SK-N-SH (cell line): ENCODE measurements at regions not wholly inside any gene's neighbourhood (a gene's known extent, or its start where the extent isn't known, plus 50 kb on each side); places are given as distances from the start of the nearest gene placed in this dataset.

Experiments used
- CTCF ChIA-PET: fragments of 300-600, 350-600 bp; formaldehyde crosslinking; extraction: SDS; loops from one replicate; lab custom pipeline; 2021; lab: Yijun Ruan, JAX
- POLR2A ChIA-PET: fragments of 350-600 bp; sonication (Branson Sonifier 250); formaldehyde crosslinking; extraction: SDS; loops from one replicate; lab custom pipeline; 2020; ENCODE audit warnings: antibody characterized with exemption, inconsistent platforms; lab: Yijun Ruan, JAX
- DNase-seq: peaks from one replicate; pipeline ENCODE4 v3.0.0; 2012
- H2AFZ ChIP-seq: fragments of 200-600 bp; sonication (generic); 2 replicates; pipeline ENCODE4 v1.8.1; 2016; ENCODE audit warnings: antibody characterized with exemption, mild to moderate bottlenecking, low read depth
- H3F3A ChIP-seq: fragments of 200-600 bp; sonication (generic); replicated peaks from 2 replicates; pipeline ENCODE3; 2016; ENCODE audit warnings: antibody characterized with exemption, mild to moderate bottlenecking; ENCODE audit not compliant: insufficient read depth
- H3K27ac ChIP-seq, 2 experiments: fragments of 200-500 bp in 1 of 2; fragments of 200-600 bp in 1 of 2; sonication (Bioruptor generic) in 1 of 2; sonication (generic), shearing (Covaris generic) in 1 of 2; 2 replicates each; pipeline versions ENCODE4 v1.5.1 to v1.6.1; 2014 to 2016; ENCODE audit warnings: low read depth in 2 of 2, inconsistent platforms in 1 of 2, low read length in 1 of 2, mild to moderate bottlenecking in 1 of 2, mixed read lengths in 1 of 2
- H3K27me3 ChIP-seq: fragments of 200-600 bp; sonication (generic), shearing (Covaris generic); 2 replicates; pipeline ENCODE4 v1.6.1; 2016; ENCODE audit warnings: mixed run types; ENCODE audit not compliant: insufficient read depth
- H3K36me3 ChIP-seq, 2 experiments: fragments of 200-500 bp in 1 of 2; fragments of 200-600 bp in 1 of 2; sonication (Bioruptor generic) in 1 of 2; sonication (generic) in 1 of 2; replicated peaks in 1 of 2; 2 replicates each; pipeline versions ENCODE3 to v1.5.1; 2014 to 2016; ENCODE audit warnings: low read length in 1 of 2, mild to moderate bottlenecking in 1 of 2; ENCODE audit not compliant: insufficient read depth in 2 of 2, control insufficient read depth in 1 of 2
- H3K4me1 ChIP-seq, 2 experiments: fragments of 200-500 bp in 1 of 2; fragments of 200-600 bp in 1 of 2; sonication (Bioruptor generic) in 1 of 2; sonication (generic), shearing (Covaris generic) in 1 of 2; 2 replicates each; pipeline versions ENCODE4 v1.5.1 to v1.6.1; 2014 to 2016; ENCODE audit warnings: low read depth in 1 of 2, low read length in 1 of 2, mixed run types in 1 of 2; ENCODE audit not compliant: insufficient read depth in 2 of 2, control insufficient read depth in 1 of 2
- H3K4me2 ChIP-seq: fragments of 200-600 bp; sonication (generic), shearing (Covaris generic); 2 replicates; pipeline ENCODE4 v1.6.1; 2017; ENCODE audit warnings: mixed run types
- H3K4me3 ChIP-seq, 2 experiments: fragments of 200-500 bp in 1 of 2; fragments of 200-600 bp in 1 of 2; sonication (Bioruptor generic) in 1 of 2; sonication (generic), shearing (Covaris generic) in 1 of 2; 2 replicates each; pipeline versions ENCODE4 v1.5.1 to v1.8.1; 2014 to 2016; ENCODE audit warnings: low read depth in 2 of 2, inconsistent platforms in 1 of 2, low read length in 1 of 2, mild to moderate bottlenecking in 1 of 2, mixed read lengths in 1 of 2, moderate library complexity in 1 of 2
- H3K79me2 ChIP-seq: fragments of 200-600 bp; sonication (generic); 2 replicates; pipeline ENCODE4 v1.8.1; 2017; ENCODE audit warnings: mild to moderate bottlenecking; ENCODE audit not compliant: insufficient read depth
- H3K9ac ChIP-seq: fragments of 200-600 bp; sonication (generic); 2 replicates; pipeline ENCODE4 v1.6.1; 2017; ENCODE audit warnings: mixed run types
- H3K9me2 ChIP-seq: fragments of 200-600 bp; sonication (generic); 2 replicates; pipeline ENCODE4 v1.6.1; 2017; ENCODE audit warnings: mixed run types
- H3K9me3 ChIP-seq: fragments of 200-600 bp; sonication (generic); 2 replicates; pipeline ENCODE4 v1.6.1; 2017; ENCODE audit warnings: mixed run types, mild to moderate bottlenecking, moderate library complexity
- H4K20me1 ChIP-seq: fragments of 200-600 bp; sonication (generic); 2 replicates; pipeline ENCODE4 v1.6.1; 2017; ENCODE audit warnings: mild to moderate bottlenecking, mixed run types; ENCODE audit not compliant: insufficient read depth
- EP300 ChIP-seq, 2 experiments: IDR thresholded peaks; 2 replicates each; pipeline versions ENCODE4 v1.4.0 to v1.6.1; 2012; ENCODE audit warnings: borderline replicate concordance in 1 of 2, low read depth in 1 of 2, low read length in 1 of 2
- FOXJ3 ChIP-seq: sonication (generic); formaldehyde crosslinking; IDR thresholded peaks from 2 replicates; pipeline ENCODE4 v1.5.1; 2020; ENCODE audit warnings: mild to moderate bottlenecking, missing genetic modification reagents
- GATA2 ChIP-seq: sonication (generic); formaldehyde crosslinking; IDR thresholded peaks from 2 replicates; pipeline ENCODE4 v1.5.0; 2020; ENCODE audit warnings: mild to moderate bottlenecking, missing genetic modification reagents
- MXI1 ChIP-seq: IDR thresholded peaks from 2 replicates; pipeline ENCODE4 v1.6.1; 2012; ENCODE audit warnings: mild to moderate bottlenecking, low read depth, low read length, improper control_type of control experiment
- POLR2AphosphoS5 ChIP-seq: IDR thresholded peaks from 2 replicates; pipeline ENCODE4 v1.6.1; 2012; ENCODE audit warnings: low read depth, low read length
- RXRA ChIP-seq: IDR thresholded peaks from 2 replicates; pipeline ENCODE4 v1.4.0; 2012; ENCODE audit warnings: low read depth, mild to moderate bottlenecking, borderline replicate concordance
- WGBS: methylation state at CpG from one replicate; pipeline ENCODE4 v1.1.6; 2017; ENCODE audit warnings: low lambda C conversion rate; 5-methylcytosine and 5-hydroxymethylcytosine counted together
- TF ChIP-seq, protein P1 (sequence below): fragments of 200-600 bp; sonication (generic); IDR thresholded peaks from 2 replicates; pipeline ENCODE4 v1.6.1; 2017; ENCODE audit warnings: antibody characterized with exemption, mild to moderate bottlenecking, moderate library complexity
- TF ChIP-seq, protein P2 (sequence below): fragments of 150-350 bp; IDR thresholded peaks from 2 replicates; pipeline ENCODE4 v1.6.1; 2016; ENCODE audit warnings: mild to moderate bottlenecking, low read depth, low read length
- TF ChIP-seq, protein P3 (sequence below): IDR thresholded peaks from 2 replicates; pipeline ENCODE4; 2012
- TF ChIP-seq, protein P4 (sequence below): IDR thresholded peaks from 2 replicates; pipeline ENCODE4 v1.4.0; 2012; ENCODE audit warnings: low read depth

DNA sequence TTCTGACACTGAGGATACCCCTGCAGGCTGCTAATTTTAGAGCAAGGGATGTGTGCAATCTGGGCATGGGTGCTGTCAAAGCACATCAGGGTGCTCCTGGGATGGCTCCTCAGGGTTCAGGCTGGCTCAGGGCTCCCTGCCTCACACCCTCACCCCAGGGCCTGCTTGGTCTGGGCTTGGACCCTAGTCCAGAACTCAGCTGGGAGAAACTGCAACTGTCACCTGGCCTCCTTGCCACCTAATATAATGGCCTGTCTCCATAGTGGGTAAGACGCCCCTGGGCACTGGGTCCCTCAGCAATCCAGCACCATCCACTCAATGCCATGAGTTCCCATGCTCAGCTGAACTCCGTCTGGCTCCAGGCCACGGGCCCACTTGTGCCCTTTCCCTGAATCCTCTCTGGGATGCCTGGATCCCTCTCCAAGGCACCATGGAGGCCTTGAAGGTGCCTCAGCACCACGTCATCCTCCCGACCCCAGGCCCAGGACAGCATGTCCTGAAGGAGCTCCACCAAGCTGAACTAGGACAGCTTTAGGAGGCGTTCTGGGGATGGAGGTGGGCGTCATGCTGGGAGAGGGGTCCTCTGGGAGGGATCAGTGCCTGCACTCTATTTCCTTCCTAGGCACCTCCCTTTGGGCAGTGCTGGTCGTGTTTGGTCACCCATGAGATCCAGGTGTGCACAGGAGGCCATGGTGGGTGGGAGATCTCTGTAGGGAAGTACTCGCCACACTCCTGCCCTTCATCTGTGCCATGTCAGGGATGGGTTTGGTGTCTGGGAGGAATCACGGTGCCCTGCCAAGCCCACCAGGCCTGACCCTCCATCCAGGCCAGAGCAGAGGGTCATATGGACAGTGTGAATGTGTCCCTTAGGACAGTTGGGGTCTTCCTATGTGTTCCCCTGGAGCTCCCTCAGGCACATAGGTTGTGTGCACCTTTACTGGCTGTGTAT is 1688.4 kb downstream of the TP53TG3F start:
- Histone ChIP-seq H3F3A (no peaks in the 10 kb centered on the region), H2AFZ (no peak overlapping the region), H4K20me1 (no peaks in the 10 kb centered on the region), H3K27ac (no peak overlapping the region), H3K36me3 (no peaks in the 10 kb centered on the region), H3K9me2 (no peaks in the 10 kb centered on the region), H3K9me3 (no peaks in the 10 kb centered on the region), H3K4me2 (no peak overlapping the region), H3K4me1 (no peaks in the 10 kb centered on the region), H3K9ac (no peak overlapping the region), H3K4me3 (no peak overlapping the region), H3K79me2 (no peaks in the 10 kb centered on the region), H3K27me3 (no peaks in the 10 kb centered on the region)
- ChIA-PET POLR2A (no interaction called here), CTCF (no interaction called here)
- WGBS, result 38% methylated on average over 5 of the region's 10 CpGs
- DNase-seq, result no peak
- no peak for TF ChIP-seq EP300 (IDR thresholded peaks at IDR 0.05; ENCODE audit: borderline replicate concordance in 1 of 2, low read depth in 1 of 2, low read length in 1 of 2)
- TF ChIP-seq, protein P1, sequence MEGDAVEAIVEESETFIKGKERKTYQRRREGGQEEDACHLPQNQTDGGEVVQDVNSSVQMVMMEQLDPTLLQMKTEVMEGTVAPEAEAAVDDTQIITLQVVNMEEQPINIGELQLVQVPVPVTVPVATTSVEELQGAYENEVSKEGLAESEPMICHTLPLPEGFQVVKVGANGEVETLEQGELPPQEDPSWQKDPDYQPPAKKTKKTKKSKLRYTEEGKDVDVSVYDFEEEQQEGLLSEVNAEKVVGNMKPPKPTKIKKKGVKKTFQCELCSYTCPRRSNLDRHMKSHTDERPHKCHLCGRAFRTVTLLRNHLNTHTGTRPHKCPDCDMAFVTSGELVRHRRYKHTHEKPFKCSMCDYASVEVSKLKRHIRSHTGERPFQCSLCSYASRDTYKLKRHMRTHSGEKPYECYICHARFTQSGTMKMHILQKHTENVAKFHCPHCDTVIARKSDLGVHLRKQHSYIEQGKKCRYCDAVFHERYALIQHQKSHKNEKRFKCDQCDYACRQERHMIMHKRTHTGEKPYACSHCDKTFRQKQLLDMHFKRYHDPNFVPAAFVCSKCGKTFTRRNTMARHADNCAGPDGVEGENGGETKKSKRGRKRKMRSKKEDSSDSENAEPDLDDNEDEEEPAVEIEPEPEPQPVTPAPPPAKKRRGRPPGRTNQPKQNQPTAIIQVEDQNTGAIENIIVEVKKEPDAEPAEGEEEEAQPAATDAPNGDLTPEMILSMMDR, result no peak
- TF ChIP-seq, protein P2, sequence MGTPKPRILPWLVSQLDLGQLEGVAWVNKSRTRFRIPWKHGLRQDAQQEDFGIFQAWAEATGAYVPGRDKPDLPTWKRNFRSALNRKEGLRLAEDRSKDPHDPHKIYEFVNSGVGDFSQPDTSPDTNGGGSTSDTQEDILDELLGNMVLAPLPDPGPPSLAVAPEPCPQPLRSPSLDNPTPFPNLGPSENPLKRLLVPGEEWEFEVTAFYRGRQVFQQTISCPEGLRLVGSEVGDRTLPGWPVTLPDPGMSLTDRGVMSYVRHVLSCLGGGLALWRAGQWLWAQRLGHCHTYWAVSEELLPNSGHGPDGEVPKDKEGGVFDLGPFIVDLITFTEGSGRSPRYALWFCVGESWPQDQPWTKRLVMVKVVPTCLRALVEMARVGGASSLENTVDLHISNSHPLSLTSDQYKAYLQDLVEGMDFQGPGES, result no peak
- TF ChIP-seq, protein P3, sequence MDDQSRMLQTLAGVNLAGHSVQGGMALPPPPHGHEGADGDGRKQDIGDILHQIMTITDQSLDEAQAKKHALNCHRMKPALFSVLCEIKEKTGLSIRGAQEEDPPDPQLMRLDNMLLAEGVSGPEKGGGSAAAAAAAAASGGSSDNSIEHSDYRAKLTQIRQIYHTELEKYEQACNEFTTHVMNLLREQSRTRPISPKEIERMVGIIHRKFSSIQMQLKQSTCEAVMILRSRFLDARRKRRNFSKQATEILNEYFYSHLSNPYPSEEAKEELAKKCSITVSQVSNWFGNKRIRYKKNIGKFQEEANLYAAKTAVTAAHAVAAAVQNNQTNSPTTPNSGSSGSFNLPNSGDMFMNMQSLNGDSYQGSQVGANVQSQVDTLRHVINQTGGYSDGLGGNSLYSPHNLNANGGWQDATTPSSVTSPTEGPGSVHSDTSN, result no peak
- TF ChIP-seq, protein P4, sequence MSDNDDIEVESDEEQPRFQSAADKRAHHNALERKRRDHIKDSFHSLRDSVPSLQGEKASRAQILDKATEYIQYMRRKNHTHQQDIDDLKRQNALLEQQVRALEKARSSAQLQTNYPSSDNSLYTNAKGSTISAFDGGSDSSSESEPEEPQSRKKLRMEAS, result no peak

DNA sequence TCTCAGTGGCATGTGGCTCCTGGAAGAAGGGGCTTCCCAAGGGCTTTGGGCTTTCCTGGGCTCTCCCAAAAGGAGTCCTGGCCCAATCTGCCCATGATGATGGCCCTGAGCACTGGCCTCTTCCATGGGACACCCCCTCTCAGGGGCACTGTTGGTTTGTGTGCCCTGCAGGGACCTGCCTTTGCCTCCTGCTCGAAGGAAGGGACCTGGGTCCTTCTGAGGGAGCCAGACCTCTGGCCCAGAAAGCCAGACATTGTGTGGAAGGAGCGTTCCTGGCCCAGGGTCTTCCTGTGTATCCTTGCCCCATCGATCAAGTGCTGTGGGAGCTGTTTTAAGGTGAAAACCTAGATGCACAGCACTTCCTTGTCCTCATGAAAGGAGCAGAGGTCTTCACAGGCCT is 1689.3 kb downstream of the TP53TG3F start:
- Histone ChIP-seq H3K4me1 (no peaks in the 10 kb centered on the region), H3K27ac (no peak overlapping the region), H3K27me3 (no peaks in the 10 kb centered on the region), H3K9ac (no peak overlapping the region), H3F3A (no peaks in the 10 kb centered on the region), H3K9me3 (no peaks in the 10 kb centered on the region), H3K36me3 (no peaks in the 10 kb centered on the region), H4K20me1 (no peaks in the 10 kb centered on the region), H2AFZ (no peak overlapping the region), H3K4me2 (no peak overlapping the region), H3K4me3 (no peak overlapping the region), H3K9me2 (no peaks in the 10 kb centered on the region), H3K79me2 (no peaks in the 10 kb centered on the region)
- WGBS, result 45% methylated on average over 2 of the region's 3 CpGs
- ChIA-PET CTCF (no interaction called here), POLR2A (no interaction called here)
- no peak for DNase-seq
- TF ChIP-seq POLR2AphosphoS5 (no peak), FOXJ3 (no peak), GATA2 (CRISPR knock-in tag) (no peak), MXI1 (no peak), RXRA (no peak)
